ENCODE measurements at regions not wholly inside any gene's neighbourhood (a gene's known extent, or its start where the extent isn't known, plus 50 kb on each side); places are given as distances from the start of the nearest gene placed in this dataset.

DNA sequence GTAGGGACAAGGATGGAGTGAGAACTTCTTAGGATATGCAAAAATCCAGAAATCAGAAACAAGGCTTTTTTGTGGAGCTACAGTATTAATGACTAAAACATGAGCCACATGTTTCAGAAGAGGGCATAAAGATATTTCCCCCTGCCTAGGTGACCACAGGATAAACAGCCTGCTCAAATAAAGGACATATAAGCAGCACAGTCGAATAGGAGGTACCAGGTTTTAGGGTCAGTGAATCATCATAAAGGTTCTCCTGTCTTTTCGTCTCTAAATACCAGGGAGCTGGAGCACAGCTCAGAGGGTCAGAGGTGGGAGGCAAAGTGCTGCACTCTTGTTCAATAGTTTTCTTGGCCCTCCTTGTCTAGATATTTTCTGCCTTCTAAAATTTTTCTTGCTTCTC lies 211.9 kb upstream of the HS3ST1 start:
- no peaks in the 10 kb centered on the region for H3K79me2 ChIP-seq (ENCODE audit: control insufficient read depth, insufficient read depth, low read length)
- H3K9me1 ChIP-seq (ENCODE audit: control insufficient read depth, insufficient read depth, low read length): no peaks in the 10 kb centered on the region
- POLR2A ChIA-PET: no interaction called here
- H4K20me1 ChIP-seq (replicated peaks; ENCODE audit: control insufficient read depth, insufficient read depth, low read length): no peaks in the 10 kb centered on the region
- CTCF ChIA-PET (ENCODE audit: low intra/inter-chr PET ratio): no interaction called here
- in situ Hi-C loops (cut with MboI): no loop called here
- H3K36me3 ChIP-seq (ENCODE audit: control insufficient read depth, insufficient read depth, low read length): no peaks in the 10 kb centered on the region
- FAIRE-seq (no peak), ATAC-seq (no peak), DNase-seq (ENCODE audit: extremely low read depth in 1 of 4, low spot score in 3 of 4) (no peak)
- H3K4me2 ChIP-seq (ENCODE audit: insufficient read depth, low read length): no peak overlapping the region
- no peak for TF ChIP-seq MTA1 (IDR thresholded peaks at IDR 0.05; ENCODE audit: borderline replicate concordance)
- H3K27me3 ChIP-seq (ENCODE audit: control insufficient read depth in 2 of 2, insufficient read depth in 2 of 2, low read length in 2 of 2): no peaks in the 10 kb centered on the region
- 0% methylated on average over 2 of the region's 2 CpGs for WGBS (ENCODE audit: insufficient coverage, low coverage, missing lambda C conversion rate)
- no peak overlapping the region for H2AFZ ChIP-seq (ENCODE audit: low read depth, low read length)
- no peak overlapping the region for H3K4me3 ChIP-seq
- H3K4me1 ChIP-seq (replicated peaks in 1 of 2; ENCODE audit: control insufficient read depth in 2 of 2, insufficient read depth in 2 of 2, low read length in 2 of 2): no peaks in the 10 kb centered on the region
- H3K9ac ChIP-seq (ENCODE audit: insufficient read depth in 1 of 2, low read depth in 2 of 2, low read length in 2 of 2): no peak overlapping the region
- no TSS peak for BruUV-seq (replicated peaks)
- H3K9me3 ChIP-seq (replicated peaks; ENCODE audit: control insufficient read depth, insufficient read depth, low read depth, low read length): no peaks in the 10 kb centered on the region
- H3K27ac ChIP-seq (ENCODE audit: extremely low read depth, low read depth, low read length): no peak overlapping the region
- intact Hi-C loops (cut with micrococcal nuclease): no loop called here

GRCh38 chr4:11636551-11636950 lies 207.9 kb upstream of the HS3ST1 start:
- Histone ChIP-seq H3K4me2 (ENCODE audit: insufficient read depth, low read length) (no peak overlapping the region), H3K9ac (ENCODE audit: insufficient read depth in 1 of 2, low read depth in 2 of 2, low read length in 2 of 2) (no peak overlapping the region), H3K79me2 (ENCODE audit: control insufficient read depth, insufficient read depth, low read length) (no peaks in the 10 kb centered on the region), H2AFZ (ENCODE audit: low read depth, low read length) (no peak overlapping the region), H3K27me3 (ENCODE audit: control insufficient read depth in 2 of 2, insufficient read depth in 2 of 2, low read length in 2 of 2) (no peaks in the 10 kb centered on the region), H3K27ac (ENCODE audit: extremely low read depth, low read depth, low read length) (no peak overlapping the region), H3K36me3 (ENCODE audit: control insufficient read depth, insufficient read depth, low read length) (no peaks in the 10 kb centered on the region), H4K20me1 (replicated peaks; ENCODE audit: control insufficient read depth, insufficient read depth, low read length) (no peaks in the 10 kb centered on the region), H3K9me3 (replicated peaks; ENCODE audit: control insufficient read depth, insufficient read depth, low read depth, low read length) (no peaks in the 10 kb centered on the region), H3K9me1 (ENCODE audit: control insufficient read depth, insufficient read depth, low read length) (no peaks in the 10 kb centered on the region), H3K4me1 (replicated peaks in 1 of 2; ENCODE audit: control insufficient read depth in 2 of 2, insufficient read depth in 2 of 2, low read length in 2 of 2) (no peaks in the 10 kb centered on the region), H3K4me3 (no peak overlapping the region)
- no peak for FAIRE-seq
- no peak for ATAC-seq
- in situ Hi-C loops (cut with MboI): no loop called here
- POLR2A ChIA-PET: no interaction called here
- BruUV-seq (replicated peaks): no TSS peak
- CTCF ChIA-PET (ENCODE audit: low intra/inter-chr PET ratio): no interaction called here
- intact Hi-C loops (cut with micrococcal nuclease): no loop called here
- 0% methylated on average over 4 of the region's 4 CpGs for WGBS (ENCODE audit: insufficient coverage, low coverage, missing lambda C conversion rate)
- no peak for DNase-seq (ENCODE audit: extremely low read depth in 1 of 4, low spot score in 3 of 4)
- no peak for TF ChIP-seq PYGO2 (tag; IDR thresholded peaks at IDR 0.05)
- no peak for TF ChIP-seq TSC22D4 (tag; IDR thresholded peaks at IDR 0.05)
- TF ChIP-seq, protein P1, sequence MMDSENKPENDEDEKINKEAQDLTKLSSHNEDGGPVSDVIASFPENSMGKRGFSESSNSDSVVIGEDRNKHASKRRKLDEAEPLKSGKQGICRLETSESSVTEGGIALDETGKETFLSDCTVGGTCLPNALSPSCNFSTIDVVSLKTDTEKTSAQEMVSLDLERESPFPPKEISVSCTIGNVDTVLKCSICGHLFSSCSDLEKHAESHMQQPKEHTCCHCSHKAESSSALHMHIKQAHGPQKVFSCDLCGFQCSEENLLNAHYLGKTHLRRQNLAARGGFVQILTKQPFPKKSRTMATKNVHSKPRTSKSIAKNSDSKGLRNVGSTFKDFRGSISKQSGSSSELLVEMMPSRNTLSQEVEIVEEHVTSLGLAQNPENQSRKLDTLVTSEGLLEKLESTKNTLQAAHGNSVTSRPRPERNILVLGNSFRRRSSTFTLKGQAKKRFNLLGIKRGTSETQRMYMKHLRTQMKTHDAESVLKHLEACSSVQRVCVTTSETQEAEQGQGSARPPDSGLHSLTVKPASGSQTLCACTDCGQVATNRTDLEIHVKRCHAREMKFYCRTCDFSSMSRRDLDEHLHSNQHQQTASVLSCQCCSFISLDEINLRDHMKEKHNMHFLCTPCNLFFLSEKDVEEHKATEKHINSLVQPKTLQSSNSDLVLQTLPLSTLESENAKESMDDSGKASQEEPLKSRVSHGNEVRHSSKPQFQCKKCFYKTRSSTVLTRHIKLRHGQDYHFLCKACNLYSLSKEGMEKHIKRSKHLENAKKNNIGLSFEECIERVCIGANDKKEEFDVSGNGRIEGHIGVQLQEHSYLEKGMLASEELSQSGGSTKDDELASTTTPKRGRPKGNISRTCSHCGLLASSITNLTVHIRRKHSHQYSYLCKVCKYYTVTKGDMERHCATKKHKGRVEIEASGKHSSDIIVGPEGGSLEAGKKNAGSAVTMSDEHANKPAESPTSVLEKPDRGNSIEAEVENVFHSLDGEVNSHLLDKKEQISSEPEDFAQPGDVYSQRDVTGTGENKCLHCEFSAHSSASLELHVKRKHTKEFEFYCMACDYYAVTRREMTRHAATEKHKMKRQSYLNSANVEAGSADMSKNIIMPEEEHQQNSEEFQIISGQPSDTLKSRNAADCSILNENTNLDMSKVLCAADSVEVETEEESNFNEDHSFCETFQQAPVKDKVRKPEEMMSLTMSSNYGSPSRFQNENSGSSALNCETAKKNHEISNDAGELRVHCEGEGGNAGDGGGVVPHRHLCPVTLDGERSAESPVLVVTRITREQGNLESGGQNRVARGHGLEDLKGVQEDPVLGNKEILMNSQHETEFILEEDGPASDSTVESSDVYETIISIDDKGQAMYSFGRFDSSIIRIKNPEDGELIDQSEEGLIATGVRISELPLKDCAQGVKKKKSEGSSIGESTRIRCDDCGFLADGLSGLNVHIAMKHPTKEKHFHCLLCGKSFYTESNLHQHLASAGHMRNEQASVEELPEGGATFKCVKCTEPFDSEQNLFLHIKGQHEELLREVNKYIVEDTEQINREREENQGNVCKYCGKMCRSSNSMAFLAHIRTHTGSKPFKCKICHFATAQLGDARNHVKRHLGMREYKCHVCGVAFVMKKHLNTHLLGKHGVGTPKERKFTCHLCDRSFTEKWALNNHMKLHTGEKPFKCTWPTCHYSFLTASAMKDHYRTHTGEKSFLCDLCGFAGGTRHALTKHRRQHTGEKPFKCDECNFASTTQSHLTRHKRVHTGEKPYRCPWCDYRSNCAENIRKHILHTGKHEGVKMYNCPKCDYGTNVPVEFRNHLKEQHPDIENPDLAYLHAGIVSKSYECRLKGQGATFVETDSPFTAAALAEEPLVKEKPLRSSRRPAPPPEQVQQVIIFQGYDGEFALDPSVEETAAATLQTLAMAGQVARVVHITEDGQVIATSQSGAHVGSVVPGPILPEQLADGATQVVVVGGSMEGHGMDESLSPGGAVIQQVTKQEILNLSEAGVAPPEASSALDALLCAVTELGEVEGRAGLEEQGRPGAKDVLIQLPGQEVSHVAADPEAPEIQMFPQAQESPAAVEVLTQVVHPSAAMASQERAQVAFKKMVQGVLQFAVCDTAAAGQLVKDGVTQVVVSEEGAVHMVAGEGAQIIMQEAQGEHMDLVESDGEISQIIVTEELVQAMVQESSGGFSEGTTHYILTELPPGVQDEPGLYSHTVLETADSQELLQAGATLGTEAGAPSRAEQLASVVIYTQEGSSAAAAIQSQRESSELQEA (IDR thresholded peaks at IDR 0.05; ENCODE audit: low read depth): no peak
- no peak for TF ChIP-seq ELF2 (CRISPR knock-in tag; IDR thresholded peaks at IDR 0.05)
- no peak for TF ChIP-seq SAFB (IDR thresholded peaks at IDR 0.05; ENCODE audit: borderline replicate concordance, low read depth, low read length)
- TF ChIP-seq CHAMP1 (IDR thresholded peaks at IDR 0.05): no peak

Measured in K562 (cell line).